GM12872 (cell line): ENCODE measurements at regions not wholly inside any gene's neighbourhood (a gene's known extent, or its start where the extent isn't known, plus 50 kb on each side); places are given as distances from the start of the nearest gene placed in this dataset.

ENCODE experiments used
- TF ChIP-seq, protein P1 (sequence below): IDR thresholded peaks from 3 replicates; pipeline ENCODE4 v1.5.1; 2011; ENCODE audit warnings: low read depth, mild to moderate bottlenecking, low read length, moderate library complexity; ENCODE audit not compliant: insufficient read depth

DNA sequence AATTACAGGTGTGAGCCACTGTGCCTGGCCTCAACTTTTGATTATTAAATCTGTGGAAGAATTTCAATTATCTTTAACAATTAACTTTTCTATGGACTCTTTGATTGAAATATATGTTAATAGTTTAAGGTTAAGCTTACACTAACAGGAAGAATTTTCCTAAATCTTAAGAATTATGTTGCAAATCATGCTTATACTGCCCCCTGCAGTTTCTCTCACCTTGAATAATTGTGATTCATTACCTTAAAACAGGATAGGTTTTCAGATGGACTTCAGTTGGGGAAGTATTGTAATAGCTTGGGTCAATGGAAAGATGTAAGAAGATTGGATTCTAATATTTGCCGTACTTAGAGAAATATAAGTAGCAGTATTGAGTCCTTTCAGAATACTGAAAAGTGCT, 66.5 kb upstream of the NIPA1 start:
- TF ChIP-seq, protein P1, sequence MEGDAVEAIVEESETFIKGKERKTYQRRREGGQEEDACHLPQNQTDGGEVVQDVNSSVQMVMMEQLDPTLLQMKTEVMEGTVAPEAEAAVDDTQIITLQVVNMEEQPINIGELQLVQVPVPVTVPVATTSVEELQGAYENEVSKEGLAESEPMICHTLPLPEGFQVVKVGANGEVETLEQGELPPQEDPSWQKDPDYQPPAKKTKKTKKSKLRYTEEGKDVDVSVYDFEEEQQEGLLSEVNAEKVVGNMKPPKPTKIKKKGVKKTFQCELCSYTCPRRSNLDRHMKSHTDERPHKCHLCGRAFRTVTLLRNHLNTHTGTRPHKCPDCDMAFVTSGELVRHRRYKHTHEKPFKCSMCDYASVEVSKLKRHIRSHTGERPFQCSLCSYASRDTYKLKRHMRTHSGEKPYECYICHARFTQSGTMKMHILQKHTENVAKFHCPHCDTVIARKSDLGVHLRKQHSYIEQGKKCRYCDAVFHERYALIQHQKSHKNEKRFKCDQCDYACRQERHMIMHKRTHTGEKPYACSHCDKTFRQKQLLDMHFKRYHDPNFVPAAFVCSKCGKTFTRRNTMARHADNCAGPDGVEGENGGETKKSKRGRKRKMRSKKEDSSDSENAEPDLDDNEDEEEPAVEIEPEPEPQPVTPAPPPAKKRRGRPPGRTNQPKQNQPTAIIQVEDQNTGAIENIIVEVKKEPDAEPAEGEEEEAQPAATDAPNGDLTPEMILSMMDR, result peak; percentile 2; the same call in 1 of the 3 replicates

DNA sequence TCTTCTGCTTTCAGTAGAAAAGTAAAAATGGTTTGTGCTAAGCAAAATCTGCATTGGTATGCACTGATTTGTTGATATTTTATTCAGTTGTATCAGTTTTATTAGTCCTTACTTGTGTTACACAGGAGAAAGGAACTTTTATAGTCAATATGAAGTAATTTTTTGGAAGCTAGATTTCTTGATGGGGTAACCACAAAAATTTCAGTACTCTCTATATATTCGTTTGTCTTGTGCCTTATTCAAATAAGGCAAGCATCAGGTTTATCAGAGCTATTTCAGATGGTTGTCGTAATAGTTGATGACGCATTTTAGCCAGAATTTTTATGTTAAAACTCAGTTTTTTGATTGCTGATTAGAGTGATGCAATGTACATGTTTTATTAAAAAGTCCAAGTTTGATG, 50.7 kb upstream of the NIPA1 start:
- TF ChIP-seq, protein P1, result no peak
